Endothelial cell of umbilical vein (primary cell): ENCODE measurements at regions not wholly inside any gene's neighbourhood (a gene's known extent, or its start where the extent isn't known, plus 50 kb on each side); places are given as distances from the start of the nearest gene placed in this dataset.

Source experiments
- BruUV-seq: library from RNA; stranded (reverse); fragments of 400-500 nt; replicated peaks from 2 replicates; lab custom pipeline; 2021; lab: Mats Ljungman, UMichigan
- CTCF ChIA-PET: fragments of 300-600, 350-600 bp; sonication (Branson Sonifier 250); formaldehyde crosslinking; loops from one replicate; lab custom pipeline; 2021; ENCODE audit warnings: antibody characterized with exemption, inconsistent platforms; lab: Charles Lee
- POLR2A ChIA-PET: fragments of 300-600, 350-600 bp; sonication (Branson Sonifier 250); formaldehyde crosslinking; loops from one replicate; lab custom pipeline; 2021; ENCODE audit warnings: antibody characterized with exemption, inconsistent platforms; lab: Charles Lee
- DNase-seq: peaks from one replicate; pipeline ENCODE4 v3.0.0-alpha.2; 2011; ENCODE audit warnings: low read depth, low spot score
- FAIRE-seq: peaks from 2 replicates; lab custom pipeline; 2011; peaks lifted over from hg19 to GRCh38; lab: Jason Lieb, UNC
- H2AFZ ChIP-seq: 2 replicates; pipeline ENCODE4 v1.6.0; 2012; ENCODE audit warnings: low read depth, low read length, control low read depth, inconsistent platforms
- H3K27ac ChIP-seq: 2 replicates; pipeline ENCODE4 v1.5.1; 2011; ENCODE audit warnings: low read depth, mild to moderate bottlenecking, control low read depth, low read length, moderate library complexity; ENCODE audit not compliant: insufficient read depth
- H3K27me3 ChIP-seq, 2 experiments: 2 replicates each; pipeline versions ENCODE4 v1.6.0 to v1.6.1; 2011; ENCODE audit warnings: low read length in 2 of 2, mixed read lengths in 1 of 2; ENCODE audit not compliant: control insufficient read depth in 2 of 2, insufficient read depth in 2 of 2
- H3K36me3 ChIP-seq, 2 experiments: 2 replicates in 1 of 2; 3 replicates in 1 of 2; pipeline ENCODE4 v1.5.1; 2011; ENCODE audit warnings: low read length in 2 of 2, mild to moderate bottlenecking in 1 of 2, moderate library complexity in 1 of 2; ENCODE audit not compliant: control insufficient read depth in 2 of 2, insufficient read depth in 2 of 2; ENCODE audit errors: extremely low read depth in 1 of 2
- H3K4me1 ChIP-seq: 3 replicates; pipeline ENCODE4 v1.5.1; 2011; ENCODE audit warnings: mild to moderate bottlenecking, low read length; ENCODE audit not compliant: control insufficient read depth, insufficient read depth; ENCODE audit errors: extremely low read depth
- H3K4me2 ChIP-seq: 2 replicates; pipeline ENCODE4 v1.6.1; 2011; ENCODE audit warnings: low read length, control low read depth, mixed read lengths; ENCODE audit not compliant: insufficient read depth
- H3K4me3 ChIP-seq, 3 experiments: fragments of 200-600 bp in 1 of 3; sonication (generic), shearing (Covaris generic) in 1 of 3; replicated peaks in 1 of 3; 2 replicates each; pipeline ENCODE4 v1.5.1; 2011 to 2016; ENCODE audit warnings: control low read depth in 3 of 3, low read length in 3 of 3, mild to moderate bottlenecking in 2 of 3, inconsistent platforms in 1 of 3, low read depth in 1 of 3, moderate library complexity in 1 of 3; ENCODE audit not compliant: insufficient read depth in 1 of 3
- H3K79me2 ChIP-seq: 2 replicates; pipeline ENCODE4 v1.6.0; 2012; ENCODE audit warnings: low read length, inconsistent platforms; ENCODE audit not compliant: control insufficient read depth, insufficient read depth
- H3K9ac ChIP-seq: replicated peaks from 2 replicates; pipeline ENCODE3; 2011; ENCODE audit warnings: low read length, control low read depth; ENCODE audit not compliant: insufficient read depth; ENCODE audit errors: extremely low read depth
- H3K9me1 ChIP-seq: replicated peaks from 3 replicates; pipeline ENCODE4 v1.6.0; 2011; ENCODE audit warnings: mild to moderate bottlenecking, low read length; ENCODE audit not compliant: control insufficient read depth, insufficient read depth; ENCODE audit errors: extremely low read depth
- H3K9me3 ChIP-seq: replicated peaks from 2 replicates; pipeline ENCODE4 v1.5.1; 2012; ENCODE audit warnings: low read length, inconsistent platforms; ENCODE audit not compliant: control insufficient read depth, insufficient read depth
- H4K20me1 ChIP-seq: replicated peaks from 2 replicates; pipeline ENCODE3; 2011; ENCODE audit warnings: mild to moderate bottlenecking, low read length; ENCODE audit not compliant: control insufficient read depth, insufficient read depth; ENCODE audit errors: extremely low read depth
- CTCF ChIP-seq, 2 donors: IDR thresholded peaks; 1 replicate in 1 of 2; 2 replicates in 1 of 2; pipeline ENCODE4 v1.5.1; 2011; ENCODE audit warnings: low read length in 2 of 2, mild to moderate bottlenecking in 2 of 2, moderate library complexity in 2 of 2, control low read depth in 1 of 2, inconsistent platforms in 1 of 2, low read depth in 1 of 2; ENCODE audit not compliant: insufficient read depth in 1 of 2; ENCODE audit errors: extremely low read depth in 1 of 2
- EZH2 ChIP-seq: IDR thresholded peaks from 2 replicates; pipeline ENCODE4 v1.6.1; 2012; ENCODE audit warnings: borderline replicate concordance, low read depth, mild to moderate bottlenecking, moderate library complexity, low read length, inconsistent platforms; ENCODE audit not compliant: severe bottlenecking
- FOS ChIP-seq: IDR thresholded peaks from 2 replicates; pipeline ENCODE4 v1.6.1; 2011; ENCODE audit warnings: mild to moderate bottlenecking, low read length, moderate library complexity, borderline replicate concordance; ENCODE audit not compliant: insufficient read depth
- GATA2 ChIP-seq: IDR thresholded peaks from 2 replicates; pipeline ENCODE4 v1.7.0; 2011; ENCODE audit warnings: low read depth, mild to moderate bottlenecking, moderate library complexity, mixed read lengths, low read length; ENCODE audit not compliant: insufficient read length, insufficient read depth
- JUN ChIP-seq: IDR thresholded peaks from 2 replicates; pipeline ENCODE4 v1.6.1; 2011; ENCODE audit warnings: borderline replicate concordance, low read depth; ENCODE audit not compliant: insufficient read length, insufficient read depth
- MAX ChIP-seq: IDR thresholded peaks from 2 replicates; pipeline ENCODE4 v1.6.1; 2011; ENCODE audit not compliant: insufficient read depth, insufficient read length
- MYC ChIP-seq: IDR thresholded peaks from one replicate; pipeline ENCODE4 v1.6.1; 2011; ENCODE audit warnings: mild to moderate bottlenecking, low read depth, low read length
- POLR2A ChIP-seq: IDR thresholded peaks from 2 replicates; pipeline ENCODE4 v1.6.1; 2012; ENCODE audit warnings: low read depth, mild to moderate bottlenecking, control low read depth, low read length
- POLR2AphosphoS5 ChIP-seq: IDR thresholded peaks from 2 replicates; pipeline ENCODE4 v1.6.1; 2012; ENCODE audit warnings: low read depth, mild to moderate bottlenecking, control low read depth, low read length, moderate library complexity; ENCODE audit not compliant: insufficient read depth
- dilution Hi-C: fragments of 300-500 bp; cut with MboI; formaldehyde crosslinking; loops from one replicate; pipeline ENCODE4 v1.15.0; 2019; ENCODE audit warnings: low sequenced_read_pairs; ENCODE audit not compliant: extremely low pct_ligation_motif_present
- intact Hi-C: fragments of 100-400 bp; cut with micrococcal nuclease; formaldehyde crosslinking; loops from one replicate; pipeline ENCODE4 v1.10.0; 2022

GRCh38 chr10:121242741-121243608 is 355.3 kb downstream of the FGFR2 start:
- CTCF ChIA-PET: no interaction called here
- H3K4me1 ChIP-seq: no peaks in the 10 kb centered on the region
- dilution Hi-C loops: no loop called here

More at GRCh38 chr10:121242741-121243608, 355.3 kb downstream of the FGFR2 start:
- no peak overlapping the region for H3K27ac ChIP-seq
- no peaks in the 10 kb centered on the region for H3K36me3 ChIP-seq
- H3K27me3 ChIP-seq: no peaks in the 10 kb centered on the region
- BruUV-seq: no TSS peak
- FAIRE-seq (no peak), DNase-seq (no peak)
- H3K79me2 ChIP-seq: no peaks in the 10 kb centered on the region
- H3K4me2 ChIP-seq: no peak overlapping the region
- POLR2A ChIA-PET: no interaction called here
- no peaks in the 10 kb centered on the region for H3K9me1 ChIP-seq
- H3K9ac ChIP-seq: no peak overlapping the region
- TF ChIP-seq MYC (no peak), FOS (no peak), GATA2 (no peak), JUN (no peak), POLR2A (no peak), EZH2 (no peak), CTCF (IDR thresholded peaks at IDR 0.05; ENCODE audit: extremely low read depth in 1 of 2, insufficient read depth in 1 of 2, low read depth in 1 of 2, low read length in 2 of 2) (no peak), POLR2AphosphoS5 (no peak), MAX (no peak)
- intact Hi-C loops: no loop called here
- no peaks in the 10 kb centered on the region for H3K9me3 ChIP-seq
- H4K20me1 ChIP-seq: no peaks in the 10 kb centered on the region
- no peak overlapping the region for H3K4me3 ChIP-seq
- H2AFZ ChIP-seq: no peak overlapping the region
